ENCODE measurements at regions not wholly inside any gene's neighbourhood (a gene's known extent, or its start where the extent isn't known, plus 50 kb on each side); places are given as distances from the start of the nearest gene placed in this dataset.

- TF ChIP-seq CTCF (conservative IDR thresholded peaks at IDR 0.05): no peak
- no peak for TF ChIP-seq EZH2 (IDR thresholded peaks at IDR 0.05; ENCODE audit: low read depth)
Observed at GRCh38 chr2:122000556-122001340, 245.3 kb downstream of the TSN start.

Measured in PC-9 (cell line).